ENCODE measurements at regions not wholly inside any gene's neighbourhood (a gene's known extent, or its start where the extent isn't known, plus 50 kb on each side); places are given as distances from the start of the nearest gene placed in this dataset.
A peak's percentile ranks its signal among the peaks of the same experiment; 100 is the strongest.

GRCh38 chr2:242022550-242023290 is 153.2 kb downstream of the RTP5 start:
- no peak overlapping the region for H3K4me3 Mint-ChIP-seq
- H3K27me3 Mint-ChIP-seq (ENCODE audit: low read depth), result peaks cover 64% of the 10 kb centered on the region
- H3K9me3 Mint-ChIP-seq, result no peaks in the 10 kb centered on the region
- H3K36me3 Mint-ChIP-seq, result no peaks in the 10 kb centered on the region
- TF ChIP-seq, protein P1, sequence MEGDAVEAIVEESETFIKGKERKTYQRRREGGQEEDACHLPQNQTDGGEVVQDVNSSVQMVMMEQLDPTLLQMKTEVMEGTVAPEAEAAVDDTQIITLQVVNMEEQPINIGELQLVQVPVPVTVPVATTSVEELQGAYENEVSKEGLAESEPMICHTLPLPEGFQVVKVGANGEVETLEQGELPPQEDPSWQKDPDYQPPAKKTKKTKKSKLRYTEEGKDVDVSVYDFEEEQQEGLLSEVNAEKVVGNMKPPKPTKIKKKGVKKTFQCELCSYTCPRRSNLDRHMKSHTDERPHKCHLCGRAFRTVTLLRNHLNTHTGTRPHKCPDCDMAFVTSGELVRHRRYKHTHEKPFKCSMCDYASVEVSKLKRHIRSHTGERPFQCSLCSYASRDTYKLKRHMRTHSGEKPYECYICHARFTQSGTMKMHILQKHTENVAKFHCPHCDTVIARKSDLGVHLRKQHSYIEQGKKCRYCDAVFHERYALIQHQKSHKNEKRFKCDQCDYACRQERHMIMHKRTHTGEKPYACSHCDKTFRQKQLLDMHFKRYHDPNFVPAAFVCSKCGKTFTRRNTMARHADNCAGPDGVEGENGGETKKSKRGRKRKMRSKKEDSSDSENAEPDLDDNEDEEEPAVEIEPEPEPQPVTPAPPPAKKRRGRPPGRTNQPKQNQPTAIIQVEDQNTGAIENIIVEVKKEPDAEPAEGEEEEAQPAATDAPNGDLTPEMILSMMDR (IDR thresholded peaks at IDR 0.05; ENCODE audit: unreplicated experiment), result no peak
- no peak for DNase-seq (ENCODE audit: low spot score in 2 of 2, unreplicated experiment in 2 of 2)
- H3K27ac Mint-ChIP-seq, result no peak overlapping the region
- no peaks in the 10 kb centered on the region for H3K4me1 Mint-ChIP-seq

DNA sequence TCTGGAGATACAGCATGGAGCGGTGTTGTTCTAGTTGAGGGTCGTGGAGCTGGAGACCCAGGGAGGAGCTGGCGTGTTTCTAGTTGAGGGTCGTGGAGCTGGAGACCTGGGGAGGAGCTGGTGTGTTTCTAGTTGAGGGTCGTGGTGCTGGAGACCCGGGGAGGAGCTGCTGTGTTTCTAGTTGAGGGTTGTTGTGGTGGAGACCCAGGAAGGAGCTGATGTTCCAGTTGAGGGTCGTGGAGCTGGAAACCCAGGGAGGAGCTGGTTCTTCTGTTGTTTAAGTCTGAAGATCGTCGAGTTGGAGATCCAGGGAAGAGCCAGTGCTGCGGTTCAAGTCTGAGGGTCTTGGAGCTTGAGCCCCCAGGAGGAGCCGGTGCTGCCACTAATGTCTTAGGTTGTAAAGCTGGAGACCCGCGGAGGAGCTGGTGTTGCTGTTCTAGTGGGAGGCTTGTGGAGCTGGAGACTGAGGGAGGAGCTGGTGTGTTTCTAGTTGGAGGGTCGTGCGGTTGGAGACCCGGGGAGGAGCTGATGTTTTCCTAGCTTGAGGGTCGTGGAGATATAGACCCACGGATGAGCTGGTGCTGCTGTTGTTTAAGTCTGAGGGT is 155.3 kb downstream of the RTP5 start:
- Mint-ChIP-seq H3K36me3 (no peaks in the 10 kb centered on the region), H3K4me3 (no peak overlapping the region), H3K27ac (no peak overlapping the region), H3K9me3 (no peaks in the 10 kb centered on the region), H3K27me3 (ENCODE audit: low read depth) (peaks cover 66% of the 10 kb centered on the region), H3K4me1 (no peaks in the 10 kb centered on the region)
- TF ChIP-seq, protein P1 (IDR thresholded peaks at IDR 0.05; ENCODE audit: unreplicated experiment), result no peak
- no peak for DNase-seq (ENCODE audit: low spot score in 2 of 2, unreplicated experiment in 2 of 2)

GRCh38 chr2:242027676-242028450 is 158.3 kb downstream of the RTP5 start:
- peak in 1 of 2 experiments; percentile 22 for DNase-seq (ENCODE audit: low spot score in 2 of 2, unreplicated experiment in 2 of 2)
- no peaks in the 10 kb centered on the region for H3K36me3 Mint-ChIP-seq
- TF ChIP-seq, protein P1 (IDR thresholded peaks at IDR 0.05; ENCODE audit: unreplicated experiment), result no peak
- no peak overlapping the region for H3K4me3 Mint-ChIP-seq
- peaks cover 65% of the 10 kb centered on the region for H3K27me3 Mint-ChIP-seq (ENCODE audit: low read depth)
- no peaks in the 10 kb centered on the region for H3K9me3 Mint-ChIP-seq
- H3K27ac Mint-ChIP-seq, result no peak overlapping the region
- no peaks in the 10 kb centered on the region for H3K4me1 Mint-ChIP-seq

GRCh38 chr2:242029422-242030225 is 160.1 kb downstream of the RTP5 start:
- peaks cover 61% of the 10 kb centered on the region for H3K27me3 Mint-ChIP-seq (ENCODE audit: low read depth)
- H3K36me3 Mint-ChIP-seq, result no peaks in the 10 kb centered on the region
- peak in 1 of 2 experiments; percentile 24 for DNase-seq (ENCODE audit: low spot score in 2 of 2, unreplicated experiment in 2 of 2)
- no peak overlapping the region for H3K27ac Mint-ChIP-seq
- no peak overlapping the region for H3K4me3 Mint-ChIP-seq
- H3K9me3 Mint-ChIP-seq, result no peaks in the 10 kb centered on the region
- no peaks in the 10 kb centered on the region for H3K4me1 Mint-ChIP-seq
- TF ChIP-seq, protein P1 (IDR thresholded peaks at IDR 0.05; ENCODE audit: unreplicated experiment), result peak; percentile 30

GRCh38 chr2:242030226-242030575 is 160.7 kb downstream of the RTP5 start:
- no peaks in the 10 kb centered on the region for H3K9me3 Mint-ChIP-seq
- no peaks in the 10 kb centered on the region for H3K4me1 Mint-ChIP-seq
- H3K36me3 Mint-ChIP-seq, result no peaks in the 10 kb centered on the region
- H3K4me3 Mint-ChIP-seq, result no peak overlapping the region
- H3K27me3 Mint-ChIP-seq (ENCODE audit: low read depth), result peaks cover 55% of the 10 kb centered on the region
- TF ChIP-seq, protein P1 (IDR thresholded peaks at IDR 0.05; ENCODE audit: unreplicated experiment), result peak; percentile 5
- no peak overlapping the region for H3K27ac Mint-ChIP-seq
- peak in 1 of 2 experiments; percentile 17 for DNase-seq (ENCODE audit: low spot score in 2 of 2, unreplicated experiment in 2 of 2)

Data from mesothelial cell of epicardium (in vitro differentiated cells).